Testis (tissue), 2 donors: ENCODE measurements at regions not wholly inside any gene's neighbourhood (a gene's known extent, or its start where the extent isn't known, plus 50 kb on each side); places are given as distances from the start of the nearest gene placed in this dataset.

Experiments used
- CTCF ChIP-seq, 3 experiments: fragments of 450-650 bp in 2 of 3; fragments of 200-600 bp in 1 of 3; sonication (generic) in 1 of 3; IDR thresholded peaks; one replicate each; pipeline ENCODE4 v1.5.1; 2016 to 2019; ENCODE audit warnings: antibody characterized with exemption in 3 of 3, mild to moderate bottlenecking in 2 of 3, moderate library complexity in 1 of 3
- POLR2A ChIP-seq: fragments of 450-650 bp; IDR thresholded peaks from one replicate; pipeline ENCODE4 v1.6.1; 2017; ENCODE audit warnings: antibody characterized with exemption, mild to moderate bottlenecking, moderate library complexity

GRCh38 chr13:54799621-54800226 lies 1771.1 kb downstream of the OLFM4 start:
- TF ChIP-seq POLR2A (no peak), CTCF (IDR thresholded peaks at IDR 0.05) (no peak)
